HEK293T (cell line): ENCODE measurements at regions not wholly inside any gene's neighbourhood (a gene's known extent, or its start where the extent isn't known, plus 50 kb on each side); places are given as distances from the start of the nearest gene placed in this dataset.

Experiments used
- BHLHE40 ChIP-seq: fragments of 450-650 bp; IDR thresholded peaks from 2 replicates; pipeline ENCODE4 v1.6.1; 2016; ENCODE audit warnings: mild to moderate bottlenecking, moderate library complexity, borderline replicate concordance
- CTBP1 ChIP-seq: fragments of 450-650 bp; IDR thresholded peaks from 2 replicates; pipeline ENCODE4 v1.6.1; 2016; ENCODE audit warnings: borderline replicate concordance
- FOXA1 ChIP-seq: fragments of 450-650 bp; IDR thresholded peaks from 2 replicates; pipeline ENCODE4 v1.6.1; 2016; ENCODE audit warnings: mild to moderate bottlenecking
- FOXK2 ChIP-seq: fragments of 450-650 bp; IDR thresholded peaks from 2 replicates; pipeline ENCODE4 v1.6.1; 2016; ENCODE audit warnings: mild to moderate bottlenecking
- FOXM1 ChIP-seq: fragments of 450-650 bp; IDR thresholded peaks from 2 replicates; pipeline ENCODE4 v1.6.1; 2017; ENCODE audit warnings: mild to moderate bottlenecking, borderline replicate concordance
- L3MBTL2 ChIP-seq: fragments of 450-650 bp; conservative IDR thresholded peaks from 2 replicates; pipeline ENCODE4 v1.6.1; 2016; ENCODE audit warnings: mild to moderate bottlenecking
- NFRKB ChIP-seq: fragments of 450-650 bp; IDR thresholded peaks from 2 replicates; pipeline ENCODE4 v1.6.1; 2016; ENCODE audit warnings: mild to moderate bottlenecking, moderate library complexity
- PKNOX1 ChIP-seq: fragments of 450-650 bp; IDR thresholded peaks from 2 replicates; pipeline ENCODE4 v1.6.1; 2016
- SP1 ChIP-seq: fragments of 450-650 bp; IDR thresholded peaks from 2 replicates; pipeline ENCODE4 v1.6.1; 2017
- SUZ12 ChIP-seq: fragments of 450-650 bp; IDR thresholded peaks from 2 replicates; pipeline ENCODE4 v1.6.1; 2016; ENCODE audit warnings: mild to moderate bottlenecking
- TARDBP ChIP-seq: fragments of 450-650 bp; IDR thresholded peaks from 2 replicates; pipeline ENCODE4 v1.6.1; 2016

DNA sequence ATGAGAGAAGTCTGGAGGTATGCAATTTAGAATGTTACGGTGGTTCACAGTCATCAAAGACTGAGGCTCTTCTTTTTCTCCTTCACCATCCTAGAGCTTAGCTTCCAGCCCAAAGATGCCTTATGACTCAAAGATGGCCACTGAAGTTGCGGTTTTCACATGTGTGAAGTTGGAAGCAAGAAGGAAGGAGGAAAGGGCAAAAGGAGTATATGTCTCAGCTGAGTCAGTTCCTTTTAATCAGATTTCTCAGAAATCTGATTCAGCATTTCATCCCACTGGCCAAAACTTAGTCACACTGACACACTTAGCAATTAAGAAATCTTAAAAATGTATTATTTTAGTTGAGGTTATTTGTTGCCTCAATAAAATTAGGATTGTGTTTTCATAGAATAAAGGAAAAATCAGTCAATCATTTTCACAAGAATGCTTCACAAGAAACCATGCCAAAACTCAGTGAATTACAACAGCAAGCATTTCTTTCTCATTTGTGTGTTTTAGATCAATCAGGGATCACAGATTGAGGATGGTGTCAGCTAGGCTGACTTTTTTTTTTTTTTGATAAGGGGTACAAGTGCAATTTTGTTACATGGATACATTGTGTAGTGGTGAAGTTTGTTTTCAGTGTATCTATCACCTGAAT, 211.1 kb upstream of the GADL1 start:
- TF ChIP-seq TARDBP (no peak), FOXM1 (no peak), NFRKB (no peak), SUZ12 (no peak), SP1 (no peak), FOXK2 (no peak), BHLHE40 (no peak), FOXA1 (no peak), CTBP1 (no peak), L3MBTL2 (no peak), PKNOX1 (no peak)
